ENCODE measurements at regions not wholly inside any gene's neighbourhood (a gene's known extent, or its start where the extent isn't known, plus 50 kb on each side); places are given as distances from the start of the nearest gene placed in this dataset.

- H3K79me2 ChIP-seq (ENCODE audit: insufficient read depth, low read length): no peaks in the 10 kb centered on the region
- no peaks in the 10 kb centered on the region for H3K9me3 ChIP-seq (ENCODE audit: low read length)
- TF ChIP-seq, protein P1, sequence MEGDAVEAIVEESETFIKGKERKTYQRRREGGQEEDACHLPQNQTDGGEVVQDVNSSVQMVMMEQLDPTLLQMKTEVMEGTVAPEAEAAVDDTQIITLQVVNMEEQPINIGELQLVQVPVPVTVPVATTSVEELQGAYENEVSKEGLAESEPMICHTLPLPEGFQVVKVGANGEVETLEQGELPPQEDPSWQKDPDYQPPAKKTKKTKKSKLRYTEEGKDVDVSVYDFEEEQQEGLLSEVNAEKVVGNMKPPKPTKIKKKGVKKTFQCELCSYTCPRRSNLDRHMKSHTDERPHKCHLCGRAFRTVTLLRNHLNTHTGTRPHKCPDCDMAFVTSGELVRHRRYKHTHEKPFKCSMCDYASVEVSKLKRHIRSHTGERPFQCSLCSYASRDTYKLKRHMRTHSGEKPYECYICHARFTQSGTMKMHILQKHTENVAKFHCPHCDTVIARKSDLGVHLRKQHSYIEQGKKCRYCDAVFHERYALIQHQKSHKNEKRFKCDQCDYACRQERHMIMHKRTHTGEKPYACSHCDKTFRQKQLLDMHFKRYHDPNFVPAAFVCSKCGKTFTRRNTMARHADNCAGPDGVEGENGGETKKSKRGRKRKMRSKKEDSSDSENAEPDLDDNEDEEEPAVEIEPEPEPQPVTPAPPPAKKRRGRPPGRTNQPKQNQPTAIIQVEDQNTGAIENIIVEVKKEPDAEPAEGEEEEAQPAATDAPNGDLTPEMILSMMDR (IDR thresholded peaks at IDR 0.05; ENCODE audit: low read length): no peak
- no peak for TF ChIP-seq EZH2 (IDR thresholded peaks at IDR 0.05; ENCODE audit: borderline replicate concordance, low read length)
- no peaks in the 10 kb centered on the region for H3K36me3 ChIP-seq (ENCODE audit: insufficient read depth, low read length)
- no peak overlapping the region for H3K27ac ChIP-seq (ENCODE audit: low read depth, low read length, poor library complexity, severe bottlenecking)
- H4K20me1 ChIP-seq (ENCODE audit: insufficient read depth, low read length): no peaks in the 10 kb centered on the region
- H2AFZ ChIP-seq (ENCODE audit: low read length): no peak overlapping the region
- 0 out of 2 replicates have a peak, but pooled peaks cover 3% of the 10 kb centered on the region for H3K9me2 ChIP-seq (ENCODE audit: low read depth, low read length)
- H3K4me1 ChIP-seq (ENCODE audit: insufficient read depth, low read length, severe bottlenecking): no peaks in the 10 kb centered on the region
- H3K4me3 ChIP-seq (ENCODE audit: low read depth, low read length, poor library complexity, severe bottlenecking): no peak overlapping the region
- no peaks in the 10 kb centered on the region for H3F3A ChIP-seq (ENCODE audit: insufficient read depth, low read length)
- H3K4me2 ChIP-seq (ENCODE audit: low read length): no peak overlapping the region
- H3K9ac ChIP-seq (ENCODE audit: low read length): no peak overlapping the region
- H3K27me3 ChIP-seq (ENCODE audit: insufficient read depth, low read length): no peaks in the 10 kb centered on the region
Measured at GRCh38 chr5:68576805-68577204, 361.2 kb downstream of the PIK3R1 start.

DNA sequence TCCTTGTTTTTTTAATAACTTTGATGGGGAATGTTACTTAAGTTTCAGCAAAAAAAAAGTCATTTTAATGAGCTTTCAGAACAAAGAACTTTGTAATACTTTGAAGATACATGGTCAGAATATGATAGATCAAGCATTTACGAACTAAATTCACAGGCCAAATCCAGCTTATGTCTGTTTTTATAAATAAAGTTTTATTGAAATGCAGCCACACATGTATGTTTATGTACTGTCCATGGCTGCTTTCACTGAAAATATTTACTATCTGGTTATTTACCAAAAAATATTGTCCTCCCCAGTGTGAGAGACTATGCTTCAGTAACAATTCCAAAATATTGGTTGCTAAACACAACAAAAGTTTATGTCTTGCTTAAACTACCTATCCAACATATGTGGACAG is 366.7 kb downstream of the PIK3R1 start:
- Histone ChIP-seq H3K79me2 (ENCODE audit: insufficient read depth, low read length) (no peaks in the 10 kb centered on the region), H4K20me1 (ENCODE audit: insufficient read depth, low read length) (no peaks in the 10 kb centered on the region), H3K4me1 (ENCODE audit: insufficient read depth, low read length, severe bottlenecking) (no peaks in the 10 kb centered on the region), H3K36me3 (ENCODE audit: insufficient read depth, low read length) (no peaks in the 10 kb centered on the region), H3K9me2 (ENCODE audit: low read depth, low read length) (no peaks in the 10 kb centered on the region), H3K9ac (ENCODE audit: low read length) (no peak overlapping the region), H3K4me3 (ENCODE audit: low read depth, low read length, poor library complexity, severe bottlenecking) (no peak overlapping the region), H2AFZ (ENCODE audit: low read length) (no peak overlapping the region), H3K9me3 (ENCODE audit: low read length) (no peaks in the 10 kb centered on the region), H3K27ac (ENCODE audit: low read depth, low read length, poor library complexity, severe bottlenecking) (no peak overlapping the region), H3K27me3 (ENCODE audit: insufficient read depth, low read length) (no peaks in the 10 kb centered on the region), H3K4me2 (ENCODE audit: low read length) (no peak overlapping the region), H3F3A (ENCODE audit: insufficient read depth, low read length) (no peaks in the 10 kb centered on the region)
- TF ChIP-seq EZH2 (IDR thresholded peaks at IDR 0.05; ENCODE audit: borderline replicate concordance, low read length): no peak
- TF ChIP-seq, protein P1 (IDR thresholded peaks at IDR 0.05; ENCODE audit: low read length): no peak

DNA sequence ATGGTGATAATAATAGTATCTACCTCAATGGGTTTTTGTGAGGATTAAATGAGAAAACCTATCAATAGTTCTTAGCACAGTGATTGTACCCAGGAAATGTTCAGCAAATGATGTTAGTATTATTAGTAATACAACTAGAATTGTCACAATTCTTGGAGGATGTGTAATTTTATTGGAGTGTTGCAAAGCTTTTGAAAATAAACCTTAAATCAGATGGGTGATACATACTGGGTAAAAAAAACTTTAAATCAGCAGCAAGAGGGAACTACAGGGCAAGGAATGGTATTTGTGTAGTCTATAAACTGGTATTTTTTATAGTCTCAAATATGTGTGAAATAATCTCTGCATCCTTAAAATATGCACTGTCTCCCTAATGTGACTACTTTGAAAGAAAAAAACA is 371.6 kb downstream of the PIK3R1 start:
- no peak overlapping the region for H2AFZ ChIP-seq (ENCODE audit: low read length)
- H3K9me3 ChIP-seq (ENCODE audit: low read length): no peaks in the 10 kb centered on the region
- H3K9ac ChIP-seq (ENCODE audit: low read length): no peak overlapping the region
- H3K27ac ChIP-seq (ENCODE audit: low read depth, low read length, poor library complexity, severe bottlenecking): no peak overlapping the region
- H3K27me3 ChIP-seq (ENCODE audit: insufficient read depth, low read length): no peaks in the 10 kb centered on the region
- H3K4me3 ChIP-seq (ENCODE audit: low read depth, low read length, poor library complexity, severe bottlenecking): no peak overlapping the region
- no peaks in the 10 kb centered on the region for H3K36me3 ChIP-seq (ENCODE audit: insufficient read depth, low read length)
- no peak for TF ChIP-seq EZH2 (IDR thresholded peaks at IDR 0.05; ENCODE audit: borderline replicate concordance, low read length)
- TF ChIP-seq, protein P1 (IDR thresholded peaks at IDR 0.05; ENCODE audit: low read length): no peak
- H3K9me2 ChIP-seq (ENCODE audit: low read depth, low read length): no peaks in the 10 kb centered on the region
- H3K4me2 ChIP-seq (ENCODE audit: low read length): no peak overlapping the region
- no peaks in the 10 kb centered on the region for H3K4me1 ChIP-seq (ENCODE audit: insufficient read depth, low read length, severe bottlenecking)
- no peaks in the 10 kb centered on the region for H4K20me1 ChIP-seq (ENCODE audit: insufficient read depth, low read length)
- no peaks in the 10 kb centered on the region for H3K79me2 ChIP-seq (ENCODE audit: insufficient read depth, low read length)
- H3F3A ChIP-seq (ENCODE audit: insufficient read depth, low read length): no peaks in the 10 kb centered on the region
